ENCODE measurements at regions not wholly inside any gene's neighbourhood (a gene's known extent, or its start where the extent isn't known, plus 50 kb on each side); places are given as distances from the start of the nearest gene placed in this dataset.

DNA sequence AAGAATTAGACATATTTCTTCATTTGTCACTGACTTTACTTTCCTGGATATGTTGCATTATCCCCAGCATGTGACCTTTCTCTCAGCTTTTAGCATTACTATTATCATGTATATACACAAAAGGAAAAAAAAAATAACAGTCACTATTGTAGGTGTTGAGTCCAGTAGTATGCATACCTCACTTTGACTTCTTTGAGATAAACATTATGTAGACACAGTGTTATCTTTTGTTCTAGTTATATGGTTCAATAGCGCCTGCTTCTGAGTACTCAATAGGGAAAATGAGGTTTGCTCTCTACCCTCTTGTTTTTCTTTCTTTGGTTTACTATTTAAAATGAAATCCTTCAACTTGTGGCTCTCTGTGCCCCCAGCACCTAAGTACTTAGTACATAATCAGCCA lies 409.6 kb upstream of the PKN2 start:
- no peak for TF ChIP-seq POLR2A (IDR thresholded peaks at IDR 0.05; ENCODE audit: low read depth, low read length)
- no peak for TF ChIP-seq CREM (IDR thresholded peaks at IDR 0.05; ENCODE audit: low read depth)

All from GM12878 (cell line).